ENCODE measurements at regions not wholly inside any gene's neighbourhood (a gene's known extent, or its start where the extent isn't known, plus 50 kb on each side); places are given as distances from the start of the nearest gene placed in this dataset.
A peak's percentile ranks its signal among the peaks of the same experiment; 100 is the strongest.

GRCh38 chr16:85205747-85206471 lies 93.6 kb upstream of the CIBAR2 start:
- Mint-ChIP-seq H3K9me3 (peaks cover 0 to 7% (median 2%) of the 10 kb centered on the region in 7 donors), H3K4me1 (no peaks in the 10 kb centered on the region), H3K4me3 (no peak overlapping the region), H3K36me3 (no peaks in the 10 kb centered on the region), H3K27ac (peak overlapping the region in 1 of 6 donors; percentile 33), H3K27me3 (peaks cover 0 to 25% (median 8%) of the 10 kb centered on the region in 3 donors)
- DNase-seq (no peak), ATAC-seq (ENCODE audit: low read depth in 2 of 2) (no peak)

- peaks cover 0 to 25% (median 8%) of the 10 kb centered on the region in 3 donors for H3K27me3 Mint-ChIP-seq
- H3K4me3 Mint-ChIP-seq = no peak overlapping the region
- H3K27ac Mint-ChIP-seq = no peak overlapping the region
- H3K9me3 Mint-ChIP-seq = peaks cover 0 to 7% (median 2%) of the 10 kb centered on the region in 7 donors
- DNase-seq (no peak), ATAC-seq (ENCODE audit: low read depth in 2 of 2) (no peak)
- no peaks in the 10 kb centered on the region for H3K36me3 Mint-ChIP-seq
- H3K4me1 Mint-ChIP-seq = no peaks in the 10 kb centered on the region
Observed at GRCh38 chr16:85206472-85207356, 94.4 kb upstream of the CIBAR2 start.

- DNase-seq = no peak
- no peak for ATAC-seq (ENCODE audit: low read depth in 2 of 2)
- no peaks in the 10 kb centered on the region for H3K36me3 Mint-ChIP-seq
- H3K4me3 Mint-ChIP-seq = no peak overlapping the region
- no peak overlapping the region for H3K27ac Mint-ChIP-seq
- peaks cover 0 to 7% (median 2%) of the 10 kb centered on the region in 7 donors for H3K9me3 Mint-ChIP-seq
- H3K4me1 Mint-ChIP-seq = no peaks in the 10 kb centered on the region
- H3K27me3 Mint-ChIP-seq = peaks cover 0 to 28% (median 8%) of the 10 kb centered on the region in 3 donors
Observed at GRCh38 chr16:85207357-85207921, 95.2 kb upstream of the CIBAR2 start.

- ATAC-seq (ENCODE audit: low read depth in 2 of 2) = no peak
- DNase-seq = no peak
- Mint-ChIP-seq H3K9me3 (peaks cover 0 to 7% (median 2%) of the 10 kb centered on the region in 7 donors), H3K4me3 (no peak overlapping the region), H3K4me1 (no peaks in the 10 kb centered on the region), H3K27ac (peak overlapping the region in 1 of 6 donors; percentile 44), H3K36me3 (no peaks in the 10 kb centered on the region), H3K27me3 (peaks cover 0 to 28% (median 8%) of the 10 kb centered on the region in 3 donors)
Observed at GRCh38 chr16:85208181-85208580, 95.9 kb upstream of the CIBAR2 start.

GRCh38 chr16:85208643-85209520 lies 96.6 kb upstream of the CIBAR2 start:
- H3K4me3 Mint-ChIP-seq = peak overlapping the region in 1 of 8 donors; percentile 16
- H3K36me3 Mint-ChIP-seq = no peaks in the 10 kb centered on the region
- no peak for ATAC-seq (ENCODE audit: low read depth in 2 of 2)
- no peak for DNase-seq
- H3K27me3 Mint-ChIP-seq = peaks cover 0 to 31% (median 8%) of the 10 kb centered on the region in 3 donors
- no peak overlapping the region for H3K27ac Mint-ChIP-seq
- H3K9me3 Mint-ChIP-seq = peaks cover 0 to 7% (median 2%) of the 10 kb centered on the region in 7 donors
- H3K4me1 Mint-ChIP-seq = no peaks in the 10 kb centered on the region

GRCh38 chr16:85209526-85210121 lies 97.4 kb upstream of the CIBAR2 start:
- Mint-ChIP-seq H3K4me3 (no peak overlapping the region), H3K9me3 (peaks cover 0 to 7% (median 2%) of the 10 kb centered on the region in 7 donors), H3K27me3 (peaks cover 0 to 32% (median 8%) of the 10 kb centered on the region in 3 donors), H3K27ac (no peak overlapping the region), H3K4me1 (no peaks in the 10 kb centered on the region), H3K36me3 (no peaks in the 10 kb centered on the region)
- ATAC-seq (ENCODE audit: low read depth in 2 of 2) (no peak), DNase-seq (no peak)

GRCh38 chr16:85210423-85211169 lies 98.3 kb upstream of the CIBAR2 start:
- Mint-ChIP-seq H3K36me3 (no peaks in the 10 kb centered on the region), H3K9me3 (peaks cover 0 to 7% (median 2%) of the 10 kb centered on the region in 7 donors), H3K4me1 (no peaks in the 10 kb centered on the region), H3K4me3 (no peak overlapping the region), H3K27ac (no peak overlapping the region), H3K27me3 (peaks cover 0 to 30% (median 6%) of the 10 kb centered on the region in 3 donors)
- ATAC-seq (ENCODE audit: low read depth in 2 of 2) (no peak), DNase-seq (no peak)

GRCh38 chr16:85211271-85211801 lies 99.1 kb upstream of the CIBAR2 start:
- H3K36me3 Mint-ChIP-seq = no peaks in the 10 kb centered on the region
- H3K27me3 Mint-ChIP-seq = peaks cover 0 to 23% (median 0%) of the 10 kb centered on the region in 3 donors
- H3K4me3 Mint-ChIP-seq = no peak overlapping the region
- H3K4me1 Mint-ChIP-seq = no peaks in the 10 kb centered on the region
- DNase-seq (no peak), ATAC-seq (ENCODE audit: low read depth in 2 of 2) (no peak)
- peaks cover 0 to 7% (median 2%) of the 10 kb centered on the region in 7 donors for H3K9me3 Mint-ChIP-seq
- no peak overlapping the region for H3K27ac Mint-ChIP-seq

GRCh38 chr16:85213926-85214675 lies 101.8 kb upstream of the CIBAR2 start:
- Mint-ChIP-seq H3K27ac (no peak overlapping the region), H3K4me1 (no peaks in the 10 kb centered on the region), H3K36me3 (no peaks in the 10 kb centered on the region), H3K27me3 (peaks cover 0 to 13% (median 0%) of the 10 kb centered on the region in 3 donors), H3K4me3 (no peak overlapping the region), H3K9me3 (peaks cover 0 to 3% (median 0%) of the 10 kb centered on the region in 7 donors)
- no peak for ATAC-seq (ENCODE audit: low read depth in 2 of 2)
- DNase-seq = no peak

- H3K36me3 Mint-ChIP-seq = no peaks in the 10 kb centered on the region
- DNase-seq (no peak), ATAC-seq (ENCODE audit: low read depth in 2 of 2) (no peak)
- no peaks in the 10 kb centered on the region for H3K9me3 Mint-ChIP-seq
- H3K27ac Mint-ChIP-seq = peak overlapping the region in 1 of 6 donors; percentile 72
- no peaks in the 10 kb centered on the region for H3K4me1 Mint-ChIP-seq
- H3K27me3 Mint-ChIP-seq = peaks cover 0 to 21% (median 5%) of the 10 kb centered on the region in 3 donors
- no peak overlapping the region for H3K4me3 Mint-ChIP-seq
Observed at GRCh38 chr16:85215478-85216118, 103.3 kb upstream of the CIBAR2 start.

All from naive B cell (primary cell).